ENCODE measurements at regions not wholly inside any gene's neighbourhood (a gene's known extent, or its start where the extent isn't known, plus 50 kb on each side); places are given as distances from the start of the nearest gene placed in this dataset.
A peak's percentile ranks its signal among the peaks of the same experiment; 100 is the strongest.

- no peaks in the 10 kb centered on the region for H3K4me1 ChIP-seq (ENCODE audit: control insufficient read depth, insufficient read depth, low read length)
- H3K4me3 ChIP-seq (ENCODE audit: low read length) = no peak overlapping the region
- no peaks in the 10 kb centered on the region for H3K27me3 ChIP-seq (ENCODE audit: control insufficient read depth, insufficient read depth, low read length, poor library complexity, severe bottlenecking)
- Mint-ChIP-seq H3K4me1 (no peaks in the 10 kb centered on the region), H3K27me3 (ENCODE audit: insufficient read depth) (peaks cover 4% of the 10 kb centered on the region), H3K27ac (no peak overlapping the region), H3K4me3 (no peak overlapping the region), H3K9me3 (no peaks in the 10 kb centered on the region), H3K36me3 (ENCODE audit: low read depth) (no peaks in the 10 kb centered on the region)
- no peaks in the 10 kb centered on the region for H3K36me3 ChIP-seq (ENCODE audit: control insufficient read depth, insufficient read depth, low read length)
- DNase-seq = peak; percentile 49
- TF ChIP-seq CTCF (conservative IDR thresholded peaks at IDR 0.05) = no peak
- no peaks in the 10 kb centered on the region for H3K9me3 ChIP-seq (ENCODE audit: control insufficient read depth, low read length)
- no peak overlapping the region for H3K27ac ChIP-seq (ENCODE audit: low read depth, low read length)
- 88 to 96% methylated on average over 9 to 10 of the region's 10 CpGs for WGBS, 2 experiments (ENCODE audit: insufficient coverage in 1 of 2, insufficient read length in 1 of 2)
- no peak overlapping the region for H3K9ac ChIP-seq (ENCODE audit: extremely low read depth, low read length, poor library complexity, severe bottlenecking)
Measured at GRCh38 chr20:57844626-57845596, 135.1 kb upstream of the PMEPA1 start.

DNA sequence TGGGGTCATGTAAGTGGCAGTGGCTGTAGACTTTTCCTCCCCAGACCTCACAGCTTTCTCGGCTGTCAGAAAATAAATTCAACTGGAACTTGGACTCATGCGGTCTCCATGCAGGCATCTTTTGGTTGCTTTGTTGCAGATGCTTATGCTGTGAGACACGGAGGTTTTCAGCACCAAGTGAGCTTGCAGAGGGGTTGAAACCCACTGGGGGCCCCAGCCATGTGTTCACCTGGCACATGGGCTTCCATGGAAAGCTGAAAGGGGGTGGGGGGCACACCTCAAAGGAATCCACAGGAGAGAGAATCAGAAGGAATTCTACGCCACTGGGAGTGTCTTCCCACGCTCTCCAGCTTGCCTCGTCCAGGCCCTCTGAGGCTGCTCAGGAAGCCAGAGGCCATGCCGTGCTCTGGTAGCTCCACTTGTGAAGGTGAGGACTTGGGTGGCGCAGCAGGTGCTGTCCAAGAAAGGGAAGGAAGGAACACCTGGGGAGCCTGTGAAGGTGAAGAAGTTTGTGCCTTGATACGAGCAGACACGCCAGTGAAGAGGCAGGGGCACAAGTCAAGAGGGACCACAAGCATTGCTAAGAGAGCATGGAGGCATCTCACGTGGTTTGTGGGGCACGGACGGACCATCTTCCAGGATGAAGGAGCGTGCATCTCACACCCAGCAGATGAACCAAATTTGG, 134.3 kb upstream of the PMEPA1 start:
- Histone ChIP-seq H3K27me3 (ENCODE audit: control insufficient read depth, insufficient read depth, low read length, poor library complexity, severe bottlenecking) (no peaks in the 10 kb centered on the region), H3K9me3 (ENCODE audit: control insufficient read depth, low read length) (no peaks in the 10 kb centered on the region), H3K9ac (ENCODE audit: extremely low read depth, low read length, poor library complexity, severe bottlenecking) (no peak overlapping the region), H3K4me3 (ENCODE audit: low read length) (no peak overlapping the region), H3K36me3 (ENCODE audit: control insufficient read depth, insufficient read depth, low read length) (no peaks in the 10 kb centered on the region), H3K27ac (ENCODE audit: low read depth, low read length) (no peak overlapping the region), H3K4me1 (ENCODE audit: control insufficient read depth, insufficient read depth, low read length) (no peaks in the 10 kb centered on the region)
- Mint-ChIP-seq H3K9me3 (no peaks in the 10 kb centered on the region), H3K4me1 (no peaks in the 10 kb centered on the region), H3K27me3 (ENCODE audit: insufficient read depth) (peaks cover 4% of the 10 kb centered on the region), H3K4me3 (no peak overlapping the region), H3K27ac (no peak overlapping the region), H3K36me3 (ENCODE audit: low read depth) (no peaks in the 10 kb centered on the region)
- no peak for TF ChIP-seq CTCF (conservative IDR thresholded peaks at IDR 0.05)
- DNase-seq = peak; percentile 33
- WGBS, 2 experiments (ENCODE audit: insufficient coverage in 1 of 2, insufficient read length in 1 of 2) = 89 to 93% methylated on average over 7 to 14 of the region's 14 CpGs

GRCh38 chr20:57842720-57843119, 132.9 kb upstream of the PMEPA1 start:
- Mint-ChIP-seq H3K4me3 (no peak overlapping the region), H3K4me1 (no peaks in the 10 kb centered on the region), H3K36me3 (ENCODE audit: low read depth) (no peaks in the 10 kb centered on the region), H3K27me3 (ENCODE audit: insufficient read depth) (peaks cover 4% of the 10 kb centered on the region), H3K9me3 (no peaks in the 10 kb centered on the region), H3K27ac (no peak overlapping the region)
- H3K9ac ChIP-seq (ENCODE audit: extremely low read depth, low read length, poor library complexity, severe bottlenecking) = no peak overlapping the region
- H3K36me3 ChIP-seq (ENCODE audit: control insufficient read depth, insufficient read depth, low read length) = no peaks in the 10 kb centered on the region
- H3K4me3 ChIP-seq (ENCODE audit: low read length) = no peak overlapping the region
- H3K27me3 ChIP-seq (ENCODE audit: control insufficient read depth, insufficient read depth, low read length, poor library complexity, severe bottlenecking) = no peaks in the 10 kb centered on the region
- 86 to 91% methylated on average over 3 to 4 of the region's 4 CpGs for WGBS, 2 experiments (ENCODE audit: insufficient coverage in 1 of 2, insufficient read length in 1 of 2)
- no peaks in the 10 kb centered on the region for H3K9me3 ChIP-seq (ENCODE audit: control insufficient read depth, low read length)
- H3K4me1 ChIP-seq (ENCODE audit: control insufficient read depth, insufficient read depth, low read length) = no peaks in the 10 kb centered on the region
- no peak for DNase-seq
- no peak overlapping the region for H3K27ac ChIP-seq (ENCODE audit: low read depth, low read length)
- no peak for TF ChIP-seq CTCF (conservative IDR thresholded peaks at IDR 0.05)

All from endodermal cell (in vitro differentiated cells).